ENCODE measurements at regions not wholly inside any gene's neighbourhood (a gene's known extent, or its start where the extent isn't known, plus 50 kb on each side); places are given as distances from the start of the nearest gene placed in this dataset.

GRCh38 chr16:80080287-80080851, 460.4 kb upstream of the DYNLRB2 start:
- no peak overlapping the region for H3K27ac ChIP-seq
- TF ChIP-seq CTCF (IDR thresholded peaks at IDR 0.05) (no peak), POLR2A (IDR thresholded peaks at IDR 0.05) (no peak)
- intact Hi-C loops (cut with DNase I), result no loop called here
- peak in 3 of 4 donors; percentile 18 to 76 (median 66) for ATAC-seq
- no peaks in the 10 kb centered on the region for H3K27me3 ChIP-seq
- H3K4me1 ChIP-seq, result peaks cover 0 to 8% (median 0%) of the 10 kb centered on the region in 4 donors
- no peak overlapping the region for H3K4me3 ChIP-seq
- no peaks in the 10 kb centered on the region for H3K9me3 ChIP-seq
- WGBS (ENCODE audit: insufficient coverage, low coverage, low lambda C conversion rate, missing lambda C conversion rate), result 74% methylated on average over 2 of the region's 2 CpGs
- no peaks in the 10 kb centered on the region for H3K36me3 ChIP-seq
- no peak for DNase-seq

GRCh38 chr16:80079072-80079471, 461.7 kb upstream of the DYNLRB2 start:
- H3K4me1 ChIP-seq, result peaks cover 0 to 3% (median 0%) of the 10 kb centered on the region in 4 donors
- TF ChIP-seq CTCF (IDR thresholded peaks at IDR 0.05), result no peak
- no peak for TF ChIP-seq POLR2A (IDR thresholded peaks at IDR 0.05)
- ATAC-seq (no peak), DNase-seq (no peak)
- no peaks in the 10 kb centered on the region for H3K9me3 ChIP-seq
- no peak overlapping the region for H3K4me3 ChIP-seq
- H3K27me3 ChIP-seq, result no peaks in the 10 kb centered on the region
- no peak overlapping the region for H3K27ac ChIP-seq
- WGBS (ENCODE audit: insufficient coverage, low coverage, low lambda C conversion rate, missing lambda C conversion rate), result 66% methylated on average over 3 of the region's 3 CpGs
- intact Hi-C loops (cut with DNase I), result no loop called here
- no peaks in the 10 kb centered on the region for H3K36me3 ChIP-seq

- no peak overlapping the region for H3K27ac ChIP-seq
- no peaks in the 10 kb centered on the region for H3K9me3 ChIP-seq
- ATAC-seq (no peak), DNase-seq (no peak)
- intact Hi-C loops (cut with DNase I), result no loop called here
- TF ChIP-seq POLR2A (IDR thresholded peaks at IDR 0.05) (no peak), CTCF (IDR thresholded peaks at IDR 0.05) (no peak)
- H3K4me3 ChIP-seq, result no peak overlapping the region
- H3K27me3 ChIP-seq, result no peaks in the 10 kb centered on the region
- no peaks in the 10 kb centered on the region for H3K4me1 ChIP-seq
- H3K36me3 ChIP-seq, result no peaks in the 10 kb centered on the region
- 85% methylated on average over 3 of the region's 4 CpGs for WGBS (ENCODE audit: insufficient coverage, low coverage, low lambda C conversion rate, missing lambda C conversion rate)
Measured at GRCh38 chr16:80077696-80078095, 463.1 kb upstream of the DYNLRB2 start.

GRCh38 chr16:80074329-80074728, 466.5 kb upstream of the DYNLRB2 start:
- TF ChIP-seq CTCF (IDR thresholded peaks at IDR 0.05) (no peak), POLR2A (IDR thresholded peaks at IDR 0.05) (no peak)
- ATAC-seq (peak in 1 of 4 donors; percentile 61), DNase-seq (no peak)
- Histone ChIP-seq H3K4me1 (no peaks in the 10 kb centered on the region), H3K27me3 (no peaks in the 10 kb centered on the region), H3K27ac (no peak overlapping the region), H3K36me3 (no peaks in the 10 kb centered on the region), H3K4me3 (no peak overlapping the region), H3K9me3 (no peaks in the 10 kb centered on the region)
- WGBS (ENCODE audit: insufficient coverage, low coverage, low lambda C conversion rate, missing lambda C conversion rate), result 69% methylated on average over 1 of the region's 1 CpG
- intact Hi-C loops (cut with DNase I), result no loop called here

Data from right lobe of liver (tissue), 6 donors.